Activated CD4-positive, alpha-beta T cell treated with anti-CD3 and anti-CD28 coated beads for 48 hours (primary cell): ENCODE measurements at regions not wholly inside any gene's neighbourhood (a gene's known extent, or its start where the extent isn't known, plus 50 kb on each side); places are given as distances from the start of the nearest gene placed in this dataset.
"Not testable (repeated sequence)": the region's sequence is repeated elsewhere in the genome, so short reads cannot be mapped to it uniquely, and the experiment has no call there.

Experiments used
- DNase-seq: peaks from one replicate; pipeline ENCODE4 v3.0.0-alpha.2; 2020

DNA sequence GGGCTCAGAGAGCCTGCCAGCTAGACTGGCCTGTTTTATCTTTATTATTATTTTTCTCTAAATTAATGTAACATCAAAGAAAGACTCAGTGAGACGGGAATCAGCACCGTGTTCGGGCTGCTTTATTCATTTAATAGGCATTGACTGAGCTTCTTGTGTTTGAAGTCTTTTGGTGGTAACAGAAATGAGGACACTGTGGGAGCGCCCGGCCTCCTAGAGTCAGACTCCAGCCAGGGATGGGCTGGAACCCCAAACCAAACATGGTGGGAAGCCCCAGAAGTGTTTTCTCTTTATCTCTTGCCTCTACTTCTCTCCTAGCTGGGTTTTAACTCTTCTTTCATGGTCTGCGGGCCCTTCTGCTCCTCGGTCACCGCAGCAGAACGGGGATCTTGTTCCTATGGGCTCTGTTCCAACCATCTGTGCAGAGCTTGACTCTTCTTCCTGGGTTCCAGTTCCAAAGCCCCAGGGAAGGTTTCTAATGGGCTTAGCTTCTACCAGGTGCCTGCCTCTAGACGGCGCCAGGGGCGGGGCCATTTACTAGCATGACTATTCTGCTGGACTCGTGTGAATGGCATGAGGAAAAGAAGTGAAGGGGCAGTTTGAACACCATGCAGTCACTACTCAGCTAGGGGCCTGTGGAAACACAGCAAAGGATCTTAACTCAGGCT is 123.8 kb downstream of the FGF18 start:
- no peak for DNase-seq

- DNase-seq: no peak
Measured at GRCh38 chr5:171544913-171545765, 125.7 kb downstream of the FGF18 start.

- DNase-seq: no peak
Measured at GRCh38 chr5:171549274-171549673, 129.8 kb downstream of the FGF18 start.

- not testable (repeated sequence) for DNase-seq
Measured at GRCh38 chr5:171553817-171554216, 134.4 kb downstream of the FGF18 start.

- DNase-seq: no peak
Measured at GRCh38 chr5:171555160-171555559, 135.7 kb downstream of the FGF18 start.

DNA sequence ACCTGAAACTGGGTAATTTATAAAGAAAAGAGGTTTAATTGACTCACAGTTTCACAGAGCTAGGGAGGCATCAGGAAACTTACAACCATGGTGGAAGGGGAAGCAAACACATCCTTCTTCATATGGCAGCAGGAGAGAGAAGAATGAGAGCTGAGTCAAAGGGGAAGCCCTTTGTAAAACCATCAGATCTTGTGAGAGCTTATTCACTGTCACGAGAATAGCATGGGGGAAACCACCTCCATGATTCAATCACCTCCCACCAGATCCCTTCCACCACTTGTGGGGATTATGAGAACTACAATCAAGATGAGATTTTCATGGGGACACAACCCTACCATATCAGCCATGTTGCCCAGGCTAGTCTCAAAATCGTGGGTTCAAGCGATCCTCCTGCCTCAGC is 143.4 kb downstream of the FGF18 start:
- peak; percentile 37 for DNase-seq

DNA sequence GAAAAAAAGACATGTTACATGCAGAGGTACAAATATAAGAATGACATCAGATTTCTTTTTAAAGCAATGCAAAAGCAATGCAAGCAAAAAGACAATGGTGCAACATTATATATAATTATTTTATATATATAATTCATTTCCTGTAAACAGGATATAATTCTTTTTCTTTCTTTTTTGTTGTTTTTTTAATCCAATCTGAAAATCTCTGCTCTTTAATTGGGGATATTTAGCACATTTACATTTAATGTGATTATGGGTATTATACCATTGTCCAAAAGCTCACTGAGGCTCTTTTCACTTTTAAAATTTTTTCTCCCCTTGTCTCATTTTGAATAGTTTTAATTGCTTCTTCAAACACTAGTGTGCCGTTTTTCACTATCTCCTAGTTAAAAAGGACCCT is 148.9 kb downstream of the FGF18 start:
- DNase-seq: no peak

DNA sequence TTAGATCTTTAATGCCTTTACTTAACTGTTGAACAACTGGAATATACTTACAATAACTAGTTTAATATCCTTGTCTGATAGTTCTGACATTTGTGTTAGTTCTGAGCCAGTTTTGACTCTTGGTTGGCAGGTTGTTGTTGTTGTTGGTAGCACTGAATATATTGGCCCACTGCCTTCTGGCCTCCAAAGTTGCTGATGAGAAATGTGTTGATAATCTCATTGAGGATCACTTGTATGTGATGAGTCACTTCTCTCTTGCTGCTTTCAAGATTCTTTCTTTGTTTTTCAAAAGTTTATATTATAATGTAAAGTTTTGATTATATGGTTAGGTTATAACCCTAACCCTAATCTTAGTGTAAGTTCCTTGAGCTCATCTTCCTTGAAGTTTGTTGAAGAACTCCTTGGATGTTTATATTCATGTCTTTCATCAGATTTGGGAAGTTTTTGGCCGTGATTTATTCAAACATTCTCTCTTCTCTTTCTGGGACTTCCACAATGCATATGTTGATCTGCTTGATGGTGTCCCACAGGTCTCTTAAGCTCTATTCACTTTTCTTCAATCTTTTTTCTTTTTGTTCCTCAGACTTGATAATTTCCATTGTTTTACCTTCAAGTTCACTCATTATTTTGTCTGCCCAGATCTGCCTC is 149.7 kb downstream of the FGF18 start:
- no peak for DNase-seq

GRCh38 chr5:171570244-171570825 is 150.9 kb downstream of the FGF18 start:
- DNase-seq: no peak

DNA sequence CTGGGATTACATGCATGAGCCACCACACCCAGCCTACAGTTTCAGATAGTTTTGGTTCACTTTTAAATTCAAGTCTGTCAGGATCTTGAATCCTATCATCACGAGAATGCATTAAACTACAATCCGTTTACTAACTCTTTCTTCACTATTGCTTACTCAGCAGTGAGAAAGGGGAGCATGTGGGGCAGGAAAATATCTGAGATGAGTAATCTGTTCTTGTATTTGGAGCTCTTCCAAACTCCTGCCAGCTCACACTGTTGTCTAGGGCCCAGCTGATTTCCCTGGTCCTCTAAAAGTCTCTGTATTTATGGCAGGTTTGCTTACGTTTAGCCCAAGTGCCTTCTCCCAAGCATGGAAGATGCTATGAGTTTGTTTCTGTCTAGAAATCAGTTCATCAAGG is 152.2 kb downstream of the FGF18 start:
- DNase-seq: no peak

DNA sequence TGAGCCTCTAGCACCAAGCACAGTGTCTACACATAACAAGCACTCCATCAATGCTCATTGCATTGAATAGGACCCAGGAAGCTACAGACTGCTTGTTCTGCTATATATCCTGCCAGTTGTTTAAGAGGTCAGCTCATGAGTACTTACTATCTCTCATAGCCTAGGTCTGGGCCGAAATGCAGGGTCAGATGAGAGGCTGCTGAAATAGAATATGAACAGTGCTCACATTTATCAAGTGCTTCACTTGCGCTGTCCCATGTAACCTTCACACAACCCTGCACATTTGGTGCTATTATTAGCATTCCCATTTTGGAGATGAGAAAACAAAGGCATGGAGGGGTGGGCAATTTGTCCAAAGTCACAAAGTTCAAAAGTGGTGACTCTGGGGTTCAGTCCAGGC is 153.6 kb downstream of the FGF18 start:
- no peak for DNase-seq

DNA sequence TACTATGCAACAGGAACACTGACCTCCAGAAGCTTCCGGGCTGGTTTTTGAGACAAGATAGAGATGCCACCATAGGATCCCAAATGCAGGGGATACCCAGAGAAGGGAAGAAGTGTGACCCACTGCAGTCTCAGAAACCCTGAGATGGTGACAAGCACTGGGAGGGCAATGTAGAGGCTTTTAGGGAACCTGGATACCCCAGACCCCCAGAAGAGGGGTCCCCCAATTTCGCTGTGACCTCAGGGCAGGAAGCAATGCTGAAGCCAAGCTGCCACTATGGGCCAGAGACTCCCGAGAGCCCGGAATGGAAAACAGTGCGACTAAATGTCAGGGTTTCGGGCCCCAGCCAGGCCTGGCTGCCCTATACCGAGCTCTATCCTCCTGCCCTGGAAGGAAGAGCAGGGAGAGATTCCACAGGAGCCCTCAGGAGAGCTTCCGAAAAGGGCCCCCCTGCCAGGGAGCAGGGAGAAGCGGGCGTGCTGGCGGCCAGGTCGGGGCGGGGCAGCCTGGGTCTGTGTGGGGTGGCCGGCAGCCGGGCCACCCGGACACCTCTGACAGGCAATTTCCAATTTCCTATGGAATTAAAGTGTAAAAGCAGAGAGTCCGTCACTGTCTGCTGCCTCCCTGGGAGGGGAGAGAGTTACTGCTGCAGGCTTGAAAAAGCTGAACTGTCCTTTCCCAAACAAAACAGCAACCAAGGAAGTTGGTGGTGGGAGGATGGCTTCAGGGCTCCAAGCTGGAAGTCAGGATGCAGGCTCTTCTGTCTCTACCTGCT is 154.2 kb downstream of the FGF18 start:
- no peak for DNase-seq

GRCh38 chr5:171574376-171574775 is 154.9 kb downstream of the FGF18 start:
- no peak for DNase-seq

DNA sequence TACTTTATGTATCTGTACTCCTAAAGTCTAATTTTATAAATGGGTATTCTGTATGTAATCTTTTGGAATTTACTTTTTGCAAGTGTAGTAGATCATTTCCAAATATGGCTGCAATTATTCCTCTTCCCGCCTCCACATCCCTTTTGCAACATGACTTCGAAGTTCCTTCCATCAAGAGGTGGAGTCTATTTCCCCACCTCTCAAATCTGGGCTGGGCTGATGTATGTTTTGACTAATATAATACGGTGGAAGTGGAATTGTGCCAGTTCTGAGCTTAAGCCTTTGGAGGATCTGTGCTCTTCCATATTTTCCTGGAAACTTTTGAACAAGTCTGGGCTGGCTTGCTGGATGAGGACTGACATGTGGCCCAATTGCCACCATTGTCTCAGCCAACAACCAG is 155.9 kb downstream of the FGF18 start:
- no peak for DNase-seq

GRCh38 chr5:171575808-171576207 is 156.4 kb downstream of the FGF18 start:
- no peak for DNase-seq

DNA sequence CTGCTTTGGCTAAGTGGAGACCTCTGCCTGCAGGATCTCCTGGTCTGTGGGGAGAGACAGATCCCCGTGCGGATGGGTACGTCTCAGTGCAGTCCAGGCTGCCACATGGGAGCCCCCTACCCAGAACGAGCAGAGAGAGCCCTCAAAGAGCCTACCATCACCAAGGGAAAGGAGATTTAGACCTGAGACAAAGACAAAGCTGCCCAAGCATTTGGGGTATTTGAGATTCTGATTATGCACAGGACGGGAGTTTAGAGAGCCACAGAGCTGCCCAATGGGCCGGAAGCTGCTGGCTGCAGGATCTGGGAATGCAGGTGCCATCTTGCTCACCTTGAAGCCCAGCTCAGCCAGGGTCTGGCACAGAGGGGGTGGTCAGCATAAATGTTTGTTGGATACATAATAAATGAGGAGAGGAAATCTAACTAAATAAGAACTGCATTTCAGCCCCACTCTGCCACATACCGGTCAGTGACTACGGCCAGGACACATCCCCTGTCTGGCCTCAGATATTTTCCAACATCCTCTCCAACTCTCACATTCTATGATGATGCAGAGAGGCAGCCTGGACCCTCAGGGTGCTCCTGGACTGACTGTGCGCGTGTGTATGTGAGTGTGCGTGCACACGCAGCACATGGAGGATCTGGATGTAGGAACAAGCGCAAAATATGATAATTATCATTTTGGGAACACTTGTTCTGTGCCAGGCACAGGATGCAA is 157.8 kb downstream of the FGF18 start:
- no peak for DNase-seq

GRCh38 chr5:171578049-171578828 is 158.8 kb downstream of the FGF18 start:
- DNase-seq: no peak

DNA sequence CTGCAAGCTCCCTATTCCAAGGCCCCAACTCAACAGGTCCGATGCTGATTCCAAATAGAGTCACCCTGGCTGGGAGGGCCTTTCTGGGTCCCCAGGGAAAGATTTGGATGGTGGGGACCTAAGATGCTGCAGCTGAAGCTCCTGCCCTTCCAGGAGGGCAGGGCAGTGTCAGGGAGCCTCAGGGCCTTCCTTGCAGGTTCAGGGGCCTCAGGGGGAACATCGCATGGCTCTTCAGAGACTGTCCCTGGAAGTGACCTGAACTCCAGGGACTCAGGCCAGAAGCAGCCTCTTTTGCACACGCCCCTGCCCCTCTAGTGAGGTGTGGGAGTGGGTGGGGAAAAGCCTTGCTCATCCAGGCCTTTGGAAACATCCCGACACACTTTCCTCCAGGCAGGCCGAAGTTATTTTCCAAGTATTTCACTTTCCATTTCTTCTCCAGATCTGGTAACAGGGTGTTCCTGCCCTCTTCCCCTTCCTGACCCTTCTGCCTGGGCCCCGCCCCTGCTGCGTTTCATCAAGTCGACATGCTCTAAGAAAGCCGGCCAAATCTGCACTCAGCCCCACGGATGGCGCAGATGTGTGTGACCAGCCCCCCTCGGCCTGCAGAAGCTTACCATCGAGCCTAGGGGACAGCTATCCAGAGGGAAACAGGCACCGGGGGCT is 159.5 kb downstream of the FGF18 start:
- DNase-seq: no peak

DNA sequence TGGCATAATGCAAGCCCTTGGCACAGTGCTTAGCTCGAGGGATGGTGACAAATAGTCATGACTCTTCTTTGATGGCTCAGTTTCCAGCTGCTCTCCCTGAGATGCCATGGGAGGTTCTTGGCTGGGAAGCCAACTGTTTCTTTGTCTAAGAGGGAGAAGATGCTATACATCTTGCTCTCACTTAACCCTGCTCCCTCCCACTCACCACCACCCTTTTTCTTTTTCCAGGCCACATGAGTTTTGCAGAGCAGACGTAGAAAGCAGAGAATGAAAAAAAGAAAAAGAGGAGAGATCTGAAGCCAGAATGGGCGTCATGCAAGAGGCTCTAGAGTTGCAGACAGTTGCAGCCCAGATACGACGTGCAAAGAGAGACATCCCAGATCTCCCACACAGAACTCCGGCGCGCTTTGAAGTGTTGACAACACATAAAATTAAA is 160.5 kb downstream of the FGF18 start:
- no peak for DNase-seq

GRCh38 chr5:171580502-171581265 is 161.2 kb downstream of the FGF18 start:
- no peak for DNase-seq
